HepG2 (cell line): ENCODE measurements at regions not wholly inside any gene's neighbourhood (a gene's known extent, or its start where the extent isn't known, plus 50 kb on each side); places are given as distances from the start of the nearest gene placed in this dataset.

Source experiments
- CTCF ChIP-seq: sonication (generic); formaldehyde crosslinking; IDR thresholded peaks from 2 replicates; pipeline ENCODE4 v1.5.0; 2020; ENCODE audit warnings: mild to moderate bottlenecking, missing genetic modification reagents, moderate library complexity
- FOXA3 ChIP-seq: IDR thresholded peaks from 2 replicates; pipeline ENCODE4 v1.6.1; 2016; ENCODE audit warnings: missing genetic modification reagents, missing compliant biosample characterization
- GATAD1 ChIP-seq: IDR thresholded peaks from 2 replicates; pipeline ENCODE4 v1.6.1; 2016; ENCODE audit warnings: missing genetic modification reagents, missing compliant biosample characterization
- KLF6 ChIP-seq: IDR thresholded peaks from 2 replicates; pipeline ENCODE4 v1.8.0; 2016; ENCODE audit warnings: missing biosample characterization, missing genetic modification reagents
- KLF9 ChIP-seq: IDR thresholded peaks from 2 replicates; pipeline ENCODE4 v1.6.1; 2016; ENCODE audit warnings: low read depth
- MBD4 ChIP-seq: IDR thresholded peaks from 2 replicates; pipeline ENCODE4 v1.6.1; 2012; ENCODE audit warnings: low read length, inconsistent platforms, borderline replicate concordance
- NFIC ChIP-seq: IDR thresholded peaks from 2 replicates; pipeline ENCODE4 v1.6.1; 2012; ENCODE audit warnings: mild to moderate bottlenecking, low read length, inconsistent platforms
- PAX8 ChIP-seq: sonication (generic); formaldehyde crosslinking; IDR thresholded peaks from 2 replicates; pipeline ENCODE4 v1.8.0; 2022; ENCODE audit warnings: mild to moderate bottlenecking, missing genetic modification reagents, borderline replicate concordance
- TAF1 ChIP-seq: sonication (generic); formaldehyde crosslinking; IDR thresholded peaks from 2 replicates; pipeline ENCODE4 v1.4.0; 2020; ENCODE audit warnings: missing genetic modification reagents
- TAF15 ChIP-seq: fragments of 200-400 bp; formaldehyde crosslinking; IDR thresholded peaks from one replicate; pipeline ENCODE4 v1.6.1; 2018; ENCODE audit warnings: mild to moderate bottlenecking, low read depth, low read length; ENCODE audit not compliant: poor library complexity, severe bottlenecking
- ZBTB4 ChIP-seq: sonication (generic); formaldehyde crosslinking; IDR thresholded peaks from 2 replicates; pipeline ENCODE4 v1.4.0; 2020; ENCODE audit warnings: missing genetic modification reagents, mild to moderate bottlenecking, borderline replicate concordance
- ZHX1 ChIP-seq: sonication (generic); formaldehyde crosslinking; IDR thresholded peaks from 2 replicates; pipeline ENCODE4 v1.8.1; 2022; ENCODE audit warnings: low read depth, mild to moderate bottlenecking, missing genetic modification reagents

GRCh38 chr20:18987781-18988360, 174.3 kb downstream of the SCP2D1 start:
- TF ChIP-seq CTCF (CRISPR knock-in tag) (no peak), ZBTB4 (no peak), ZHX1 (CRISPR knock-in tag) (no peak), FOXA3 (no peak), PAX8 (CRISPR knock-in tag) (no peak), GATAD1 (CRISPR knock-in tag) (no peak), NFIC (no peak), MBD4 (no peak), TAF15 (no peak), KLF9 (CRISPR knock-in tag) (no peak), KLF6 (no peak), TAF1 (no peak)
